Ishikawa (cell line): ENCODE measurements at regions not wholly inside any gene's neighbourhood (a gene's known extent, or its start where the extent isn't known, plus 50 kb on each side); places are given as distances from the start of the nearest gene placed in this dataset.
"Not testable (repeated sequence)": the region's sequence is repeated elsewhere in the genome, so short reads cannot be mapped to it uniquely, and the experiment has no call there.

ENCODE experiments used
- EGR1 ChIP-seq: IDR thresholded peaks from 2 replicates; pipeline ENCODE4 v1.6.1; 2012
- FOXM1 ChIP-seq: IDR thresholded peaks from 2 replicates; pipeline ENCODE4 v1.6.1; 2012; ENCODE audit warnings: low read depth, borderline replicate concordance
- MAX ChIP-seq: IDR thresholded peaks from 2 replicates; pipeline ENCODE4 v1.6.1; 2012
- NFIC ChIP-seq: IDR thresholded peaks from 2 replicates; pipeline ENCODE4 v1.6.1; 2012
- RAD21 ChIP-seq: IDR thresholded peaks from 2 replicates; pipeline ENCODE4 v1.6.1; 2012; ENCODE audit warnings: low read depth
- REST ChIP-seq: IDR thresholded peaks from 2 replicates; pipeline ENCODE4 v1.6.1; 2012; ENCODE audit warnings: low read depth, mild to moderate bottlenecking
- TAF1 ChIP-seq: IDR thresholded peaks from 2 replicates; pipeline ENCODE4 v1.6.1; 2012; ENCODE audit warnings: low read depth, mild to moderate bottlenecking
- TEAD4 ChIP-seq: IDR thresholded peaks from 2 replicates; pipeline ENCODE4 v1.6.1; 2012
- USF1 ChIP-seq: IDR thresholded peaks from 2 replicates; pipeline ENCODE4 v1.6.1; 2012
- ZBTB7A ChIP-seq: IDR thresholded peaks from 2 replicates; pipeline ENCODE4 v1.6.1; 2012; ENCODE audit warnings: low read depth

- not testable (repeated sequence) for TF ChIP-seq NFIC, TEAD4, FOXM1, ZBTB7A, REST, TAF1, USF1, EGR1, MAX
- peak; percentile 53 for TF ChIP-seq RAD21
Observed at GRCh38 chr16:16593156-16593863, 214.4 kb downstream of the NPIPA7 start.
